ENCODE measurements at regions not wholly inside any gene's neighbourhood (a gene's known extent, or its start where the extent isn't known, plus 50 kb on each side); places are given as distances from the start of the nearest gene placed in this dataset.
A peak's percentile ranks its signal among the peaks of the same experiment; 100 is the strongest.

GRCh38 chr7:156475179-156475578 lies 165.4 kb upstream of the RNF32 start:
- H3F3A ChIP-seq (ENCODE audit: control insufficient read depth, insufficient read depth), result no peaks in the 10 kb centered on the region

GRCh38 chr7:156474241-156474743 lies 166.3 kb upstream of the RNF32 start:
- Histone ChIP-seq H3K79me2 (ENCODE audit: control insufficient read depth, low read length) (no peaks in the 10 kb centered on the region), H3F3A (ENCODE audit: control insufficient read depth, insufficient read depth) (no peaks in the 10 kb centered on the region), H3K27ac (ENCODE audit: low read depth, low read length) (no peak overlapping the region), H3K36me3 (ENCODE audit: control insufficient read depth, low read length) (no peaks in the 10 kb centered on the region), H3K9me2 (replicated peaks; ENCODE audit: control insufficient read depth, low read length) (no peaks in the 10 kb centered on the region), H3K4me1 (ENCODE audit: control insufficient read depth, low read length) (no peaks in the 10 kb centered on the region), H3K27me3 (ENCODE audit: control insufficient read depth, low read length) (no peaks in the 10 kb centered on the region), H4K20me1 (ENCODE audit: control insufficient read depth, insufficient read depth, low read depth, low read length) (no peaks in the 10 kb centered on the region), H3K9me3 (ENCODE audit: control insufficient read depth, insufficient read depth, low read length) (no peaks in the 10 kb centered on the region), H3K4me3 (ENCODE audit: low read length) (no peak overlapping the region), H3K4me2 (ENCODE audit: low read length) (no peak overlapping the region)
- TF ChIP-seq CTCF (IDR thresholded peaks at IDR 0.05; ENCODE audit: low read depth, low read length, poor library complexity, severe bottlenecking) (no peak), EZH2phosphoT487 (IDR thresholded peaks at IDR 0.05; ENCODE audit: borderline replicate concordance, low read length) (no peak)

More at GRCh38 chr7:156475179-156475578, 165.4 kb upstream of the RNF32 start:
- Histone ChIP-seq H3K79me2 (ENCODE audit: control insufficient read depth, low read length) (no peaks in the 10 kb centered on the region), H3K4me3 (ENCODE audit: low read length) (no peak overlapping the region), H3K27me3 (ENCODE audit: control insufficient read depth, low read length) (no peaks in the 10 kb centered on the region), H4K20me1 (ENCODE audit: control insufficient read depth, insufficient read depth, low read depth, low read length) (no peaks in the 10 kb centered on the region), H3K36me3 (ENCODE audit: control insufficient read depth, low read length) (no peaks in the 10 kb centered on the region), H3K4me2 (ENCODE audit: low read length) (no peak overlapping the region), H3K9me2 (replicated peaks; ENCODE audit: control insufficient read depth, low read length) (no peaks in the 10 kb centered on the region), H3K27ac (ENCODE audit: low read depth, low read length) (no peak overlapping the region), H3K9me3 (ENCODE audit: control insufficient read depth, insufficient read depth, low read length) (no peaks in the 10 kb centered on the region), H3K4me1 (ENCODE audit: control insufficient read depth, low read length) (no peaks in the 10 kb centered on the region)
- TF ChIP-seq CTCF (IDR thresholded peaks at IDR 0.05; ENCODE audit: low read depth, low read length, poor library complexity, severe bottlenecking) (no peak), EZH2phosphoT487 (IDR thresholded peaks at IDR 0.05; ENCODE audit: borderline replicate concordance, low read length) (no peak)

- Histone ChIP-seq H3K4me1 (ENCODE audit: control insufficient read depth, low read length) (no peaks in the 10 kb centered on the region), H3K36me3 (ENCODE audit: control insufficient read depth, low read length) (no peaks in the 10 kb centered on the region), H3K9me3 (ENCODE audit: control insufficient read depth, insufficient read depth, low read length) (no peaks in the 10 kb centered on the region), H4K20me1 (ENCODE audit: control insufficient read depth, insufficient read depth, low read depth, low read length) (no peaks in the 10 kb centered on the region), H3F3A (ENCODE audit: control insufficient read depth, insufficient read depth) (no peaks in the 10 kb centered on the region), H3K27me3 (ENCODE audit: control insufficient read depth, low read length) (no peaks in the 10 kb centered on the region), H3K27ac (ENCODE audit: low read depth, low read length) (no peak overlapping the region), H3K4me2 (ENCODE audit: low read length) (no peak overlapping the region), H3K9me2 (replicated peaks; ENCODE audit: control insufficient read depth, low read length) (no peaks in the 10 kb centered on the region), H3K79me2 (ENCODE audit: control insufficient read depth, low read length) (no peaks in the 10 kb centered on the region), H3K4me3 (ENCODE audit: low read length) (no peak overlapping the region)
- TF ChIP-seq EZH2phosphoT487 (IDR thresholded peaks at IDR 0.05; ENCODE audit: borderline replicate concordance, low read length) (no peak), CTCF (IDR thresholded peaks at IDR 0.05; ENCODE audit: low read depth, low read length, poor library complexity, severe bottlenecking) (peak; percentile 91)
Measured at GRCh38 chr7:156473476-156474240, 166.9 kb upstream of the RNF32 start.

Data from DOHH2 (cell line).